HG02970 (cell line): ENCODE measurements at regions not wholly inside any gene's neighbourhood (a gene's known extent, or its start where the extent isn't known, plus 50 kb on each side); places are given as distances from the start of the nearest gene placed in this dataset.

ENCODE experiments used
- ATAC-seq: cut with Tn5 transposase; IDR thresholded peaks from one replicate; pipeline ENCODE4 v1.9.1; 2021; ENCODE audit warnings: mild to moderate bottlenecking, moderate library complexity, moderate number of reproducible peaks; ENCODE audit not compliant: unreplicated experiment, low FRiP score

DNA sequence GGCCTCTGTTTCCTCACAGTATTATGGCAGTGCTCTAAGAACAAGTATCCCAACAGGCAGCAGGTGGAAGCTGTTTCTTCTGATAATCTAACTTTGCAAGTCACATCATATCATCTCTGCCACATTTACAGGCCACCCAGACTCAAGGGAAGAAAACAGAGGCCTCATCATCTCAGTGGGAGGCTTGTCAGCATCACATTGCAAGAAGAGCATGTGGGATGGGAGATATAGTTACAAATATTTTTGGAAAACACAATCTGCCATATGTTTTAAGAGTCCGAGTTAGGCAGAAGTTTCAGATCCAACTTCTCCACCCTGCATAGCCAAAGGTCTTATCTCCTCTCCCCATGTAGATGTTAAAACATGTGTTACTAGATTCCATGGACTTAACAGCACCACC, 130.4 kb upstream of the PDE1C start:
- ATAC-seq = no peak

DNA sequence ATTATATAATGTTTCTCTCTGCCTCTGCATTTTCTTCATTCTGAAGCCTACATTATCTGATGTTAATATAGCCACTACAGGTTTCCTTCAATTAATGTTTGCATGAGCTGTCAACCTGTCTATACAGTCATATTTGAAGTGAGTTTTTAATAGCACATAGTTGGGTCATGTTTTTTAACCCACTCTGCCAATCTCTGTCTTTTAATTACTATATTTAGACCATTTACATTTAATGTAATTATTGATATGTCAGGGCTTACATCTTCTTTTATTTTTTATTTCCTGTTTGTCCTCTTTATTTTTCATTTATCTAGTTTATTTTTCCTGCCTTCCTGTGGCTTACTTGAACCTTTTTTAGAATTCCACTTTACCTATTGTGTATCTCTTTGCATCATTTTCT, 124.3 kb upstream of the PDE1C start:
- ATAC-seq = no peak

DNA sequence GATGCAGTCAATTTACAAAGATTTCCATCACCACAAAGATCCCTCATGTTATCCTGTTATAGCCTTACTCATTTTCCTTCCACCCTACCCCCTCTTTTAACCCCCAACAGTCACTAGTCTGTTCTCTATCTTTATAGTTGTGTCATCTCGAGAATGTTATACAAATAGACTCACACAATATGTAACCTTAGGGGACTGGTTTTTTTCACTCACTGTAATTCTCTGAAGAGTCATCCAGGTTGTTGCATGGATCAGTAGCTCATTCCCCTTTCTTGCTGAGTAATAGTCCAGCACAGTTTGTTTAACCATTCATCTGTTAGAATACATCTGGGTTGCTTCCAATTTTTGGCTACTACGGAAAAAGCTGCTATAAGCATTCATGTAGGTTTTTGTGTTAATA, 121.1 kb upstream of the PDE1C start:
- no peak for ATAC-seq

DNA sequence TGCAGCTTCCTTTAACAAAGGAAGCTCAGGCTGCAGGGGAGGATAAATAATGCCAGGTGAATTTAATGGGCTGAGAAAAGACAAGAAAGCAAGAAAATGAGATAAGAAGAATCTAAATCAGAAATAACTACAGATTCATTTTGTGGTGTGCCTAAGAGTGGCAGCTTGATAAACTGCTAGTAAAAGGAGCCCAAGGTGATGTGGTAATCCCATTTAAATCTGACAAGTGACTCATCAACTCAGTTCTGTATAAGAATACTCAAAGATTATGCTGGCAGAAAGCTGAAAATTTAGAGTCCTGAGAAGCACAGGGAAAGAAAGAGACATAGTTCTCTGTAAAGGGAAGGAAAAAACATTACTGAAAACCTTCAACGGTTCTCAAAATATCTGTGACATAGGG, 109.4 kb upstream of the PDE1C start:
- no peak for ATAC-seq

DNA sequence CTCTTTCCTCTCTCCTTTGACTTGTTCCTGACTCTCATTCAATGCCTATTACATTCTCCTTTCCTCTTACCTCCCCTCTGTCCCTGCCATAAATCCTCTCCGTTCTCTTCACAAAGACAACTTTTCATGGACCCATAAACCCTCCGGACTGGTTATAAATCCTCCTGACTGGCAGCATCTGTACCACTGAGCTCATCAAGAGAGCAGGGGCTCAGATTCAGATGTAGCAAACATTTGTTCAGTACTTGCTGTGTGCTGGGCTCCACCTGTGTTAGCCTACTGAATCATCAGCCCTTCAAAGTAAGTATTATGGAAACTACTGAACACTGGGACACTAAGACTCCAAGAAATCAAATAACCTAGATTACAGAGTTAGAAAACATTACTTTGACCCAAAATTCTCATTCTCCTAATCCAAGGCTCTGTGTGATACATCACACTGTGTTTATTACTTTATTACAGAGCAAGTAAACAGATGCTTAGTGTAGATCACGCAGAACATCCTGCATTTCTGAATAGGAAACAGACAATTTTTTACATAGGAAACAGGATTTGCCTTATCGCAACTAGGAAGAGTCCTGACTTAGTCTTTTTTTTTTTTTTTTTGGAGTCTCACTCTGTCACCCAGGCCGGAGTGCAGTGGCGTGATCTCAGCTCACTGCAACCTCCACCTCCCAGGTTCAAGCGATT, 108.6 kb upstream of the PDE1C start:
- no peak for ATAC-seq

DNA sequence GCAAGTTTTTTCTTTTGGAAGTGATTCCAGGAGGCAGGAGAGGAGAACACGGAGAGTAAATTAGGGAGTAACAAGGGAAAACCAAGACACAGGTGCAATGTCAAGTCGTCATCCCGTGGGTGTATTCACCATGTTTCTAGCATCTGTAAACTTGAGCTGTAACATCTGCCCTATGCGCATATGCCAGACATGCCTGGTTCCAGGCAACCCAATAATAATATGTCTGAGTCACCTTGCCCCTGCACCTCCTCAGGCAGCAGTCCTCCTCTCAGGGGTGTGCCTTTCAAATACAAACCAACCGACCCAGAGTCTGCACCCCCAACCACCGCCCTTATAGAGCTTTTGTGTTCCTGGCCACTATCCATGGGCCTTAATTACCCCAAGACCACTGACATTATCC, 107.0 kb upstream of the PDE1C start:
- ATAC-seq = no peak

DNA sequence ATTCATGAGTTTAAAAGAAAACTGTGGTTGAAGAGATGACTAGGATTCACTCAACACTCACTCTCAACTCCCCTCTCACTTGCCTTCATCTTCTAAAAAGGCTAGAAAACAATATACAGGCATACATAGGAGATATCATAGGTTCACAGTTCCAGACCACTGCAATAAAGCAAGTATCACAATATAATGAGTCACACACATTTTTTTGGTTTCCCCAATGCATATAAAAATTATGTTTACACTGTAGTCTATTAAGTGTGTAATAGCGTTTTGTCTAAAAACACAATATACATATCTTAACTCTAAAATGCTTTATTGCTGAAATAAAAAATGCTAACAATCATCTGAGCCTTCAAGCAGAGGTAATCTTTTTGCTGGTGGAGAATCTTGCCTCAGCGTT, 104.9 kb upstream of the PDE1C start:
- no peak for ATAC-seq

DNA sequence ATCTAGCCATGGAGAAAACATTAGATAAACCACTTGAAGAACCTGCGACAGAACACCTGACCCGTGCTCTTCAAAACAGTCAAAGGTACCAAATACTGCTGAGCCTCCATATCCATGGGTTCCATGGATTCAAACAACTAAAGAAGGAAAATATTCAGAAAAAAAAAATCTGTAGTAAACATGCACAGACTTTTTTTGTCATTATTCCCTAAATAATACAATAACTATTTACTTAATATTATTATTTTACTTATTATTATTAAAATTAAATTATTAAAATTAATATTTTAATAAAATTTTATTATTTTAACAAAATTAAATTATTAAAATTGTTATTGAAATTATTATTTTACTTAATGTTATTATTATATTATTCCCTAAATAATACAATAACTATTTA, 101.0 kb upstream of the PDE1C start:
- no peak for ATAC-seq

DNA sequence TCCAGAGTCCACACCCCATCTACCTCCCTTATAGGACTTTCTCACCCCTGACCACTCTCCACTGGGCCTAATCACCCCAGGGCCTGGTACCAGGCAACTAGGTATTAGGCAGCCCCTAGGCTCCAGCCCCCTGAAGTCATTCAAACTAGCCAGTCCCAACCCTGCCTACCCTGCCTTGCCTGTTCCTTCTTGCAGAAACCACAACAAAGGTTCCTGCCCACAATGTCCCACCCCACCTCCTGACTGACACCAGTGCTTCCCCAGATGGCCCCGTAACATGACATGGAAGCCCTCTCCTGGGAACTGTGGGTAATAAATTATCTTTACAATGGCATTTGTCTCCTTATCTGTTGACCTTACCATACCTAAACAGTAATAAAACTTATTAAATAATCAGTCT, 100.6 kb upstream of the PDE1C start:
- ATAC-seq = no peak

DNA sequence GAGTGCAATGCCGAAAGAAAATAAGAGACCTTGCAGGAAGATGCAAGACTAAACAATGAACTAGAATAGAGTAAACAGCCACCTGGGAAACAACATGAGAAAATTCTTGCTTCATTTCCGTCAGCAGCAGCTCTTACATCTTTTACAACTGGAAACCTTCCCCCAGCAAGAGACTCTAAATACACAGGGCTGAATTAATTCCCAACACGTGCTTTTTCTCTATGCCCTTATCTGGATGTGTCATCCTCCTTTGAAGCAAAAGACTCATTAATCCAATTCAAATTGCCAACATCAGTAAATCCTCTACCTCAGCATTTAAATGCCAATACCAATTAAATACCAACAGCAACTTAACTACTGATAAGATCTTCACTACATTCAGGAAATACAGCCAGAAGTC, 99.0 kb upstream of the PDE1C start:
- ATAC-seq = no peak

DNA sequence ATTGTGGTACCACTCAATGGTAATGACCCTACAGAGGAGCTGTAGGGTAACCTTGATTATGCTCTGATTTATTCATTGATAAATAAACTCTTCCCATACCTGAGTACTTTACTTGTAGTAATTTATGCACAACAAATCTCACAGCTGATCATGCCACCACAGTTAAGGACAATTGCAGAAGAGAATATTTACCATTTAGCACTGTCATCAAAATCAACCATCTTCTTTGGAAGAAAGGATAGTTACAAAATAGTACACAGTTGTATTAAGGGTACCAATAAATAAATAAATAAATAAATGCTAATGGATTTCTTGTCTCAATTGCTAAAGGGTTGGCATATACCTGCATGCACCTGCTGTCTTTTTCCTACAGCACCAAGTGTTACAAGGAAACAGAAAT, 97.6 kb upstream of the PDE1C start:
- ATAC-seq = no peak

DNA sequence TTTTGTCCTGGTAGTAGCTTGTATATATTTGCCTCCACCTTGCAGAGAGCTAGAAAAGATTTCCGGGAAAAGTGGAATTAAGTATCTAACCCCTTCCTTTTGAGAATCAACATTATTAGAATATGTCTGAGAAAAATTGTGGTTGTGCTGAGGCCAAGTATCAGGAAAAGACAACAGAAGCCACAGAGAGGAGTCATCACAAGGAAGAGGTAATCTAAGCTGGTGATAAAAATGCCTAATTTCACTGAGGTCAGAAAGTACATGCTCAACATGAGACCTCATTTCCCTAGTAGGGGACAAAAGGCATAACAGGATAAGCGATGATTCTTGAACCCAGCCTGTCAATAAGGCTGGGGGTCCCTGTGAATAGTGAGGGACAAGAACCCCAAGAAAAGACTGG, 97.0 kb upstream of the PDE1C start:
- no peak for ATAC-seq

DNA sequence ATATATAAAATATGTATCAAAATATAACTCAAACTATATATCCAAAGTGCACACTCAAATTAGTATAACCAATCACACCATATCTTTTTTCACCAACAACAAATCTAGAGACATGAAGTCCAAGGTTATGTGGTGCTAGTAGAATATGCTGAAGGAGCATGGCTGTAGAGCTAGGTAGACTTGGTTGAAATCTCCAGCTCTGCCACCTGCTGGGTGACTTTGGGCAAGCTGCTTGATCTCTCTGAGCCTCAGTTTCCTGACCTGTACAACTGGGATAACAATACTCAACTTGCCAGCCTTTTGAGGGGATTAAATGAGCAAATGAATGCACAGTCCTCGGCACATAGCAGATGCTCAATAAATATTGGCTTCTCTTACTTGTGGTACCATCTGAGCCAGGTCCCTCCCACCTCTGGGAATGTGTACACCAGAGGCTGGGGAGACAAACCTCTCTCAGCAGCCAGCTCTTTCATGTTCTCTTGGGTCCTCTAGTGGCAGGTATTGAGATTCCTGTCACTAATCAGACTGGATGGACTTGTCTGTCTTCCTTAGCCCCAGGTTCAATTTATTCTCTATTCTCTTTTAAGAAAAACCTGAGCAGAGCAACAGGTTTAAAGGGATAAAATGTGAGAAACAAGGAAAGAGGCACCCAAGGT, 94.3 kb upstream of the PDE1C start:
- no peak for ATAC-seq

DNA sequence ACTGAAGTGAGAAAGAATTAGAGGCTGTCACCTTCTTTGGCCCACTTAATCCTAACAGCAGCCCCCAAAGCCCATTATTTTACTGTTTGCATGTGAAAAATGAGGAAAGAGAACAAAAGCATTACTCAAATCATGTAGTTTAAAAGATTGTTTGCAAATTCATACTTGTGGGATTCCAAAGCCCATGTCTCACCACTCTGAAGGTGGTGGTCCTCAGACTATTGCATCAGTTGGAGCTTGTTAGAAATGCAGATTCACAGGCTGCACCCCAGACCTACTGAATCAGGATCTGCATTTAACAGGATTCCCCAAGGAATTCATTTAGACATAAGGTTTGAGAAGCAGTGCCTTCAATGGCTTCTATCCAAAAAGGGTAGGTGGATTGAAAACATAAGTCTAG, 93.7 kb upstream of the PDE1C start:
- ATAC-seq = no peak

DNA sequence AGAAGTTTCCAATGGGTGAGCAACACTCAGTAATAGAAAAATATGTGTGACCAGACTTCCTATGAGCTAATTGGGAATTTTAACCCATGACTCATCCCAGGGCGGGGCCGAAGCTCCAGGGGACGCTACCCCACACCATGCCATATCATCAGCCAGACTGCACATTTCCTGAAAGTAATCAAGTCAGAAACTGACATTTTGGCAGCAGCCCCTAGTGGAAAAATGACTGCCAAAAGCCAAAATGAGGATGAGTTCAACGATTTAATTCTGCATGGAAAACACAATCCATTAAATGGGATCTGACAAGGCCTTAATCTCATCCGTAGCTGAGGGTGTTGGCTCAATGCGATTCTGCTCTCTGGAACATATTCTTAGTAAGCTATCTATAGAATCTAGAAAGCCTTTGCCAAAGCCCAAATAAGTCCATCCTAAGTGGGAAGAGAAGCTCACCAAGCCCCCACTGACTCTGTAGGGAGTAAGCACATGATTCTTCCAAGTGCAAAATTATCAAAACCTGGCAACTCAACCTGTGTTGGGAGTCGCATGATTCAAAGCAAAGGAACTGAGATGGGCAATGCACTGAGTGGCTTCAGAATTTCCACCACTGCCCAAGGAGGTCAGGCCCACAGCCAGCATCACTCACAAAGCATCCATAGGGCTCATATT, 93.1 kb upstream of the PDE1C start:
- no peak for ATAC-seq

DNA sequence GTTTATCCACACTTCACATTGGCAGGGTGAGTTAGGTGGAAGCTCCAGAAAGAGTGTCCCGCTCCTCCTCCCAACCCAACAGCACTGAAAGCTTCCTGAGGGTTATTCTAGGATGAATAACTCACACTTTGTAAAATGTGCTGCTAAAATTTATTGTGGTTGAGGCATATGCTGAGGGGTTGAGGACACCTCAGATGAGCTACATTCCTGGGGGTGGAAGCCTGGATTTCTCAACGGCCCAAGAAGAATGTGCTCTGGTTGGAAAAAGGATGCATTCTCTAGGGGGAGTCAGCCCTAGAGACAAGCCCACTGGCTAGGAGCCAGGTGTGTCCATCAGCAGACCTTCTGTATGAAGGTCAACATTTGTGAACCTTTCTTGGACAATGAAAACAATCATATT, 91.5 kb upstream of the PDE1C start:
- no peak for ATAC-seq

DNA sequence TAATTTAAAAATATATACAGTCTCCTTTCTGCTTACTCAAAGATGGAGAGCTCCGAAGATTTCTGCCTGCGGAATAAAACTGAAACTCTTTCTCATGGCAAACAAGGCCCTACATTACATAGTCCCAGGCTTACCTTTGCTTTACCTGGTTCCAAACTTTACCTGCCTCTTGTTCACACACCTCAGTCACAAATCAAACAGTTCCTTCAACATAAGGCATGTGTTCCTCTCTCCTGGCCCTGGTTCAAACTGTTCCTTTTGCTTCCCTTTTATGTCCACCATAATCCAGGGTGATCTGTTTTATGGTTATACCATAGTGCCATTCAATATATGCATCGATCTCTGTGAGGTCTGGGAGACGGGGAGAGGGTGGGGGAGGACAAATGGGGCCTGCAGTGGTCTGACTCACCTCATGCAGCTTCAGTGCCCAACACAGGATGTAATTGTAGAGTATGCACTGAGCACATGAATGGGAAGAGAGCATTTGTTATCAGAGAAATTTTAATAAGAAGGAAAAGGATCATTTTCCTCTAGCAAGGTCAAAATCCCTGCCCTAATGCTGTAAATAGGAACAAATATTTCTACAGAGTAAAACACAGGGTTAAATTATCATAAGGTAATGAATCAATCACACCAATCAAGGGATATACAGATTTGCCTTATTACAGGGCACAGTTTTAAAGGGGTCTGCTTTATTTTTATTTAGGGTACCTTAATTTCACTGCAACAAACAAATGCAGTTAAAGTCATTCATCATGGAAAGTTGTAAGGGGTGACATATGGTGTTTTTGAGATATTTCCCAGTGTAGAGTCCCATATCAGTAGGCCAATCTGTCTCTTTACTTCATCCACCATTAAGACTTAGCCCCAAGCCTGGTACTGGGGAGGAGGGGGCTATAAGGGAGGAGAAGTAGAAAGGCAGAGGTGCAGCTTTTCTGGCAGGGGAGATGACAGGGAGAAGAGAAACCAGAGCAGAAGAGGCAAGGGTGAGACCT, 88.8 kb upstream of the PDE1C start:
- ATAC-seq = no peak

DNA sequence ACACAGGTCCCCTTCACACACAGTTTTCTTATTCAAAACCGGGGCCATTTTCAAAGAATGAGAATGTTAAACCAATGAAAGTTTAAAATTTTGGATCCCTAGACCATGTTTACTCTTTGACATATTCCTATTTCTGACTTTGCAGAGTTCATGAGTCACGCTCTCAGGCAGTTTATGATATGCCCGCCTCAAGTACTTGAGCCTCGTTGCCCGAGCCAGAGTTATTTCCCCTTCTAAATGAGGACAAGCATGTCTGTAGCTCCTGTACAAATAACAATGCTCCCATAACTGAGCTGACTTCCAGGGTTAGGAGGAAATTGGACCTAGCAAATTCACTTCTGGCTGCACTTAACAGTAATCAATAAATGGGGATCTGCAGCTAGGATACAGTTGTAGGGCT, 87.9 kb upstream of the PDE1C start:
- no peak for ATAC-seq

DNA sequence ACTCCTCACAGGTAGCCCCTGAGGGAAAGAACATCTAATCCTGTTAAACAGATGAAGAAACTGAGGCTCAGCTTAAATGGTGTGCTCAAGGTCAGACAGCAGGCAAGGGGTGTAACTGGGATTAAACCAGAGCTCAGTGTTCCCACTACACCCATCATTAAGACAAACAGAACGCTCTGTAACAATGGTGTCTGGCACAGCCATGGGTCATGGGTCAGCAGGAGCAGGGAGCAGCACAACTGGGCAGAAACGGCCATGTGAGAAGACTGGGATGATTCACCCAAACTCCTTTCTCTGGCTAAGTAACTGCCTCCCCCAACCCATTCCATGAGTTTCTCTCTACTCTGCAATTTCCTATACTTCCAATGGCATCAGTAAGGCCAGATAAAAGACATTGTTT, 85.5 kb upstream of the PDE1C start:
- ATAC-seq = no peak

DNA sequence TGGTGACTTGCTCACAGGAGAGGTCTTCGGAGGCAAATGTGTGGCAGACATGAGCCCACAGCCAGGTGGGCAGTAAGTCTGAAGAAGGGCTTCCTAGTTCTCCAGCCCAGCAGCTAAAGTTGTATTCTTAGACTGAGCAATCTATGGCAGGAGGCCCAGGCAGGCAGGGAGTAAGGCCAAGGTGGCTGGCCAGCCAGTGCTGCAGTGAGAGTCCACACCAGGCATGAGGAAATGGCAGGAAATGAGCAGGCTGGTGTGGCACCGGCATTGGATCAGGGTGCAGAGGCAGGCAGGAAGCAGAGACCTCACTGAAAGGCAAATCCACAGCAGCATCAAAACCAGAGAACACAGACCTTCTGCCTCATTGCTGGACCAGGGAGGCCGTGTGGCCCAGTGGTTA, 84.6 kb upstream of the PDE1C start:
- ATAC-seq = no peak

DNA sequence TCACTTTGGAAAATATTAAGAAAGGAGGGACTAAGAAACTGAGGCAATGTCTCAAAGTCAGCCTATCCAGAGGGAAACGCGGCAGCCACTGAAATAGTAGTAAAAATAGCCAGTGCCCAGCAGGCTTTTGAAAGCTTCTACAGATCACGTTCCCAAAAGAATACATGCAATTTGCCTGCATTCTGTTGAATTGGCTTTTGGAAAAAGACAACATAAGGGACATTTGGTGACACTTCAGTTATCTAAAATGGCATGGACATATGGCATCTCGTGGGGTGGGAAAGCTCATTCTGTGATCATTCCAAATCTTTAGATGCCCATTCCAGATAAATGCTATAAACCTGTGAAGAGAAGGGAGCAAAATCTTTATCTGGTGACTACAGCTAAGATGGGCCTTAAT, 82.8 kb upstream of the PDE1C start:
- no peak for ATAC-seq
